Lower leg skin (tissue), 4 donors: ENCODE measurements at regions not wholly inside any gene's neighbourhood (a gene's known extent, or its start where the extent isn't known, plus 50 kb on each side); places are given as distances from the start of the nearest gene placed in this dataset.

Source experiments
- DNase-seq, 2 donors: peaks; one replicate each; pipeline ENCODE4 v3.0.0-alpha.2; 2019; ENCODE audit warnings: low spot score in 2 of 2
- H3K4me3 ChIP-seq: fragments of 200-600 bp; sonication (generic); 2 replicates; pipeline ENCODE4 v1.5.1; 2017; ENCODE audit warnings: mild to moderate bottlenecking, low read depth; ENCODE audit not compliant: poor library complexity, severe bottlenecking
- POLR2A ChIP-seq, 2 donors: fragments of 450-650 bp; IDR thresholded peaks; one replicate each; pipeline ENCODE4 v1.6.1; 2016 to 2017; ENCODE audit warnings: antibody characterized with exemption in 2 of 2, mild to moderate bottlenecking in 1 of 2, moderate library complexity in 1 of 2
- WGBS, 2 donors: methylation state at CpG; one replicate each; pipeline ENCODE4 v1.1.5; 2018; 5-methylcytosine and 5-hydroxymethylcytosine counted together
- intact Hi-C: fragments of 100-400 bp; cut with DNase I; formaldehyde crosslinking; loops from one replicate; pipeline ENCODE4 v1.15.0; 2023; ENCODE audit warnings: low total_unique reads
- TF ChIP-seq, protein P1 (sequence below), 3 donors: fragments of 450-650 bp; IDR thresholded peaks; one replicate each; pipeline ENCODE4 v1.5.1; 2016; ENCODE audit warnings: antibody characterized with exemption in 3 of 3, mild to moderate bottlenecking in 3 of 3, moderate library complexity in 2 of 3

DNA sequence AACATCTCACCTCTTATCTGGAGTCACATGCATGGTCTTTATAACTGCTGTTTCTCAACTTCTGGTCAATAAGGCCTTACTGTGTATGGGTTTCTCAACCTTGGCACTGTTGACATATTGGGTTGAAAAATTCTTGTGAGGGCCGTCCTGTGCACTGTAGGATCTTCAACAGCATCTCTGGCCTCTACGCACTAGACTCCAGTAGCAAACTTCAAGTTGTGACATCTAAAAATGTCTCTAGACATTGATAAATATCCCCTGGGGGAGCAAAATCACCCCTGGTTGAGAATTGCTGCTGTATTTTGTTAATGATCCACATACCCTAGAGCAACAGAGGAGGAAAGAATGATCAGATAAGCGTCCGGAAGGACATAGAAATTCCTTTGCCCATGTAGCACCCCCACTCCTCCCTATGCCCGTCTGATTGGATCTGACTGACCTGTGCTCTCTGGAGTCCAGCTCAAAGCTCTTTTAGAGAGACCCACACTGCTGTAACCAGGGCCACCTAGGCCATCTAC is 423.5 kb upstream of the ZMIZ1 start:
- no peak for TF ChIP-seq POLR2A (IDR thresholded peaks at IDR 0.05)
- TF ChIP-seq, protein P1, sequence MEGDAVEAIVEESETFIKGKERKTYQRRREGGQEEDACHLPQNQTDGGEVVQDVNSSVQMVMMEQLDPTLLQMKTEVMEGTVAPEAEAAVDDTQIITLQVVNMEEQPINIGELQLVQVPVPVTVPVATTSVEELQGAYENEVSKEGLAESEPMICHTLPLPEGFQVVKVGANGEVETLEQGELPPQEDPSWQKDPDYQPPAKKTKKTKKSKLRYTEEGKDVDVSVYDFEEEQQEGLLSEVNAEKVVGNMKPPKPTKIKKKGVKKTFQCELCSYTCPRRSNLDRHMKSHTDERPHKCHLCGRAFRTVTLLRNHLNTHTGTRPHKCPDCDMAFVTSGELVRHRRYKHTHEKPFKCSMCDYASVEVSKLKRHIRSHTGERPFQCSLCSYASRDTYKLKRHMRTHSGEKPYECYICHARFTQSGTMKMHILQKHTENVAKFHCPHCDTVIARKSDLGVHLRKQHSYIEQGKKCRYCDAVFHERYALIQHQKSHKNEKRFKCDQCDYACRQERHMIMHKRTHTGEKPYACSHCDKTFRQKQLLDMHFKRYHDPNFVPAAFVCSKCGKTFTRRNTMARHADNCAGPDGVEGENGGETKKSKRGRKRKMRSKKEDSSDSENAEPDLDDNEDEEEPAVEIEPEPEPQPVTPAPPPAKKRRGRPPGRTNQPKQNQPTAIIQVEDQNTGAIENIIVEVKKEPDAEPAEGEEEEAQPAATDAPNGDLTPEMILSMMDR (IDR thresholded peaks at IDR 0.05): no peak
- intact Hi-C loops: no loop called here
- 94 to 96% methylated on average over 5 of the region's 5 CpGs for WGBS, 2 donors
- no peak for DNase-seq
- H3K4me3 ChIP-seq: no peak overlapping the region

- TF ChIP-seq POLR2A (IDR thresholded peaks at IDR 0.05): no peak
- TF ChIP-seq, protein P1 (IDR thresholded peaks at IDR 0.05): no peak
- DNase-seq: no peak
- intact Hi-C loops: no loop called here
- H3K4me3 ChIP-seq: no peak overlapping the region
- WGBS, 2 donors: 81 to 88% methylated on average over 4 of the region's 4 CpGs
Measured at GRCh38 chr10:78645975-78646374, 422.8 kb upstream of the ZMIZ1 start.

DNA sequence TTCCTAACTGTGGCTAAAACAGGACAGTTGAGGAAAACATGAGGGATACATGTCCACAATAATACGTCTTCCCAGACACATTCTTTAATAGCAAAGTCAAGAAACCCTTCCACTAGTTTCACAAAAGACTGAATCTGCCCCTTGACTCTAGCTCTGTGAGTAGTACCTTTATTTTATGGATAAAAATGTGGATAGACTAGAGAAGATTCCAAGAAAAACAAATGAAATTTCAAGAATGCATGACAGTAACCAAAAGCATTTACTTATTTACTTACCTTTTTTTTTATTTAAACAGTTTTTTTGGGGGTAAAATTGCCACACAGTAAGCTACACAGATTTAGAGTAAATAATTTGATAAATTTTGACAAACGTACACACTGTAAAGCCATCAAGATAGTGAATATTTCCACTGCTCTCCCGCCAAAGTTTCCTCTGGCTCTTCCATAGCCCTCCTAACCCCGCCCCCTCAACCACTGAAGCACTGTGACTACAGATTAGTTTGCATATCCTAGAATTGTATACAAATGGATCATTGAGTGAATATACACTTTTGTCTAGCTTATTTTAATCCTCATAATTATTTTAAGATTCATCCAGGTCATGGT is 420.4 kb upstream of the ZMIZ1 start:
- intact Hi-C loops: no loop called here
- 74 to 92% methylated on average over 4 of the region's 4 CpGs for WGBS, 2 donors
- no peak for DNase-seq
- no peak for TF ChIP-seq POLR2A (IDR thresholded peaks at IDR 0.05)
- TF ChIP-seq, protein P1 (IDR thresholded peaks at IDR 0.05): no peak
- no peak overlapping the region for H3K4me3 ChIP-seq

GRCh38 chr10:78649429-78649828 is 419.3 kb upstream of the ZMIZ1 start:
- TF ChIP-seq, protein P1 (IDR thresholded peaks at IDR 0.05): no peak
- no peak for TF ChIP-seq POLR2A (IDR thresholded peaks at IDR 0.05)
- no peak for DNase-seq
- intact Hi-C loops: no loop called here
- no peak overlapping the region for H3K4me3 ChIP-seq
- WGBS, 2 donors: 58 to 79% methylated on average over 2 of the region's 2 CpGs

DNA sequence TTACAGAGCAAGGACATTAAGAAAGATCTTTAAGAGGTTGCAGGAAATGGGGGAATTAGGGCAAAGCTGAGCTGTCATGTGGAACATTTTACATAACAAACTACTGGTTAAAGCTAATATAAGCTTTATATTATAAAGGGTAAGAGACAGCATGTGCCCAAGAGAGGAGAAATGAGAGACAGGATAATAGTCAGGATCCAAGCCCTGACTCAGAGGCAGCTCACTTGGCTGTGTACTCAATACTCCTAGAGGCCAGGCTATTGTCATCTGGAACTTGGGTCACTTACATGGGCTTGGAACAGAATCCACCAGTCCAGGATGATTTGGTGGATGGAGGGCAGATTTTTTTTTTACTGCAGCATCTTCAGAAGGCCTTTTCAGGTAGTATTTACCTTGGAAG is 418.6 kb upstream of the ZMIZ1 start:
- no peak overlapping the region for H3K4me3 ChIP-seq
- TF ChIP-seq, protein P1 (IDR thresholded peaks at IDR 0.05): no peak
- no peak for TF ChIP-seq POLR2A (IDR thresholded peaks at IDR 0.05)
- DNase-seq: no peak
- intact Hi-C loops: no loop called here

GRCh38 chr10:78651287-78651686 is 417.5 kb upstream of the ZMIZ1 start:
- no peak for DNase-seq
- WGBS, 2 donors: 79 to 86% methylated on average over 4 of the region's 4 CpGs
- TF ChIP-seq POLR2A (IDR thresholded peaks at IDR 0.05): no peak
- TF ChIP-seq, protein P1 (IDR thresholded peaks at IDR 0.05): no peak
- no peak overlapping the region for H3K4me3 ChIP-seq
- intact Hi-C loops: no loop called here
